IPS DF 4.7 (cell line): ENCODE measurements at regions not wholly inside any gene's neighbourhood (a gene's known extent, or its start where the extent isn't known, plus 50 kb on each side); places are given as distances from the start of the nearest gene placed in this dataset.

Experiments
- DNase-seq: peaks from one replicate; pipeline ENCODE4 v3.0.0-alpha.2; 2013; ENCODE audit warnings: low spot score; ENCODE audit errors: extremely low read depth

GRCh38 chr9:129490583-129491486, 130.1 kb downstream of the C9orf50 start:
- DNase-seq = no peak

- DNase-seq = no peak
Measured at GRCh38 chr9:129489838-129490582, 130.9 kb downstream of the C9orf50 start.

GRCh38 chr9:129487658-129488483, 133.0 kb downstream of the C9orf50 start:
- DNase-seq = no peak

GRCh38 chr9:129486756-129487657, 133.9 kb downstream of the C9orf50 start:
- DNase-seq = no peak

- no peak for DNase-seq
Measured at GRCh38 chr9:129485145-129485774, 135.6 kb downstream of the C9orf50 start.

- no peak for DNase-seq
Measured at GRCh38 chr9:129484352-129485000, 136.4 kb downstream of the C9orf50 start.

GRCh38 chr9:129483415-129484351, 137.2 kb downstream of the C9orf50 start:
- DNase-seq = no peak

GRCh38 chr9:129482521-129483414, 138.1 kb downstream of the C9orf50 start:
- DNase-seq = no peak

- no peak for DNase-seq
Measured at GRCh38 chr9:129481810-129482511, 138.9 kb downstream of the C9orf50 start.

- no peak for DNase-seq
Measured at GRCh38 chr9:129481424-129481809, 139.5 kb downstream of the C9orf50 start.

- no peak for DNase-seq
Measured at GRCh38 chr9:129480745-129481144, 140.2 kb downstream of the C9orf50 start.

GRCh38 chr9:129480227-129480626, 140.7 kb downstream of the C9orf50 start:
- no peak for DNase-seq

GRCh38 chr9:129479631-129480011, 141.3 kb downstream of the C9orf50 start:
- no peak for DNase-seq

- DNase-seq = no peak
Measured at GRCh38 chr9:129478961-129479630, 141.8 kb downstream of the C9orf50 start.

GRCh38 chr9:129478461-129478860, 142.4 kb downstream of the C9orf50 start:
- no peak for DNase-seq
